ENCODE measurements at regions not wholly inside any gene's neighbourhood (a gene's known extent, or its start where the extent isn't known, plus 50 kb on each side); places are given as distances from the start of the nearest gene placed in this dataset.
A peak's percentile ranks its signal among the peaks of the same experiment; 100 is the strongest.

DNA sequence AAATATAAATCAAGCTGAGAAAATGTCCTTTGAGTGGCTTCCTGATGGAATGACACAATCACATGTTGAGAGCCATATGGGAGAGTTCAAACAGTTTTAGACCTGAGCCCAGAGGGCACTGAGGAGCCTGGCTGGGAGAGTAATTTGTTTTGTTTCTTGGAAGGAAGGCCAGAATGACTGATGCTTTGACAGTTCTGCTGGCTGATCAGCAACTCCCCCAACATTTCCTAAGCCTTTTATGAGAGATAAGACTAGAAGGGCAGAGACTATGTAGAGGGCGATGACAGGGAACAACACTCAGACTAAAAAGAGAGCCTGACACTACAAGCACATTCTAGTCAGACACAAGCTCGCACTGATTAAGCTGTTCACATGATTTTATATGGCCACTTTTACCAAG, 169.2 kb downstream of the COX7C start:
- no peak for DNase-seq

- no peak for DNase-seq
These were observed 177.9 kb downstream of the COX7C start for GRCh38 chr5:86795659-86796058.

- no peak for DNase-seq
These were observed 179.9 kb downstream of the COX7C start for GRCh38 chr5:86797677-86798076.

GRCh38 chr5:86806206-86806605, 188.5 kb downstream of the COX7C start:
- no peak for DNase-seq

DNA sequence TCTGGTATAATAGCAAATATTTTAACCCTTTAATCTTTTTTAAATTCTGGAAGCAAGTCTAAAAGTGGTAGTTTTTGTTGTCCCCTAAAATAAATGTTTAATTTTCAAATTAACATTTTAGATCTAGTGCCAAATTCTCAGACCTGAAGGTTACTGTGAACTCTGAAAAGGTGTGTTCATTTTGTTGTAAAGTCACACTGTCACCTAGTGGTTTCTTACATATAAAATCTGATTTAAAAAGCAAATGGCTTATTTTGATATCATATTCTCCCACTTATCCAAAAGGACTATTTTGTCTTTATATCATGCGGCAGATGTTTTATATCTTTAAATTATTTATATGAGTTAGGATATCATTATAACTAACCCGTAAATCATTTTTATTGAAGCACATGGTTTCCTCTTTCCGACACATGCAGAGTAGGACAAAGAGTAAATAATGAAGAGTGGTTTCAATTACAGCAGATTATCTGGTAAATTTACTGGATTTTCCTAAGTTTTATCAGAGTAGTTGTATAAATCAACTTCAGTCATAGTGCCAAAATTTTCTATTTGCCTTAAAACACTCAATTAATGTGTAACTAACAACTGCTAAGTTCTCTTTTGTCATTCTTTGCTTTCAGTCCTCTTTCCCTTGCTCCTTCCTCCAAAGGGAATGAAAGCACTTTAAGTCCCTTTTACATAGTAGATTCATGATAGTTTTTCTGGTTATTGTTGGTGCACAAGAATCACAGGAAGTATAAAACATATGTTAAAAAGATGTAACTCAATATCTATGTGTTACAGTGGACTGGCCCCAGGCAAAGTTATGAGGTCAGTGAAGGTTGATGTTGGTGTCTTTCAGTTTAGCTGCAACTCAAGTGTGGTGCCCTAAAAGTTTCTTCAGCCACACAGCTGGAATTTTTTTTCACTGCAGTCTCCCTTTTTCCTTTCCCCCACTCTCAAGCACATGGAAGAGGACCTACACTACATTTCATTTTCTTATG, 189.6 kb downstream of the COX7C start:
- no peak for DNase-seq

DNA sequence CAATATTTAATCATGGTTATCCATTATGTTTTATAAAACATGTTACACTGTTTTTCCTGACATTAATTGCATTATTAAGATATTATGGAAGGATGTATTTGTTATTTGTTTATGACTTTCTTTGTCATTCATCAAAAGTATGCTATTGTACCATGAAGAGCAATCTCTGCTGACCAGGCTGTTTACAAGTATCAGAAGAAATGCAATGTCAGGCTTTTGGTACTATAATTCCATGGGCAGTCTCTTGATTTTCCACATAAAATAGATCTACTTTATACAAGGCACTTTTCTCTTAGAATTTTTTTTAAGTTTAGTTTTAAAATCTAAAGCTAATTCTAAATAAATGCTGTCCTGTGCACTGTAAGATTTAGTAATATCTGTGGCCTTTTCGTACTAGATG, 196.6 kb downstream of the COX7C start:
- no peak for DNase-seq

DNA sequence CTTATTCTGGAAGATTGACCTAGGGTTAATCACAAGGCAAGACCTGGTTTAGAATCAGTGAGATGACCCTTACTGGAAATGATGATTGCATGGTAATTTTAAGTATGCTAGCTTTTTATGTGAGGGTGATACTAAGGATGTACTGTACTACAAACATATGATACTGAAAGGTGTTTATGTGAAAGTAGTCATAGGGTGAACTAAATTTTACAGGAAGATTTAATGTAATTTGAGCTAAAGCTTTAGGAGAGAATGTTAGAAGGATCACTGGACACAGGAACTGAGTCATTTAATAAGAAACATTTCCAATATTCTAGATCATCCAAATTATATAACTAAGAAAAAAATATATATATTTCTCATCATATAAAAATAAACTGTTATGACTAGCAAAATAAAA, 197.2 kb downstream of the COX7C start:
- no peak for DNase-seq

GRCh38 chr5:86824637-86825036, 206.9 kb downstream of the COX7C start:
- DNase-seq, result no peak

DNA sequence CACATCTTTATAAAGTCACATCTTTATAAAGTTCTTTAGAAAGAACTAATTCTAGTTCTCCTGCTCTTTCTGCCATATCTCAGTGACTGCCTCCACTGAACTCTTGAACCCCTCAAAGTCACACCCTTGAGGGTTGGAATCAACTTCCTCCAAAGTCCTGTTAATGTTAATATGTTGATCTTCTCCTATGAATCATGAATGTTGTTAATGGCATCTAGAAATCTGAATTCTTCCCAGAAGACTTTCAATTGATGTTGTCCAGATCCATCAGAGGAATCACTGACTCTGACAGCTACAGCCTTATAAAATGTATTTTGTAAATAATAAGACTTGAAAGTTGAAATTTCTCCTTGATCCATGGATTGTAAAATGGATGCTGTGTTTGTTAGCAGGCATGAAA, 213.4 kb downstream of the COX7C start:
- DNase-seq, result no peak

- DNase-seq, result no peak
These were observed 216.1 kb downstream of the COX7C start for GRCh38 chr5:86833868-86834267.

- no peak for DNase-seq
These were observed 219.9 kb downstream of the COX7C start for GRCh38 chr5:86837610-86838009.

DNA sequence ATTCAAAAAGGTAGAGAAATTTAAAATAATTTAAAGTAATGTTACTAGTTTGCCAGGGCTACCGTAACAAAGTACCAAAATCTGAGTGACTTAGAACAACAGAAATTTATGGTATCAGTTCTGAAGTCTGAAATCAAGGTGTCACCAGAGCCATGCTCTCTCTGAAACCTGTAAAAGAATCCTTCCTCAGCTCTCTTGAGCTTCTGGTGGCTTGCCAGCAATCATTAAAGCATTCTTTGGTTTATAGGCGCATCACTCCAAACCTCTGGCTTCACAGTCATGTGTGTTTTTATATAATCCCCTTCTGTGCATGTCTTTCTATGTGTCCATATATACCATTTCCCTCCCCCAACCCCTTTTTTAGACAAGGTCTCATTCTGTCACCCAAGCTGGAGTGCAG, 220.3 kb downstream of the COX7C start:
- no peak for DNase-seq

DNA sequence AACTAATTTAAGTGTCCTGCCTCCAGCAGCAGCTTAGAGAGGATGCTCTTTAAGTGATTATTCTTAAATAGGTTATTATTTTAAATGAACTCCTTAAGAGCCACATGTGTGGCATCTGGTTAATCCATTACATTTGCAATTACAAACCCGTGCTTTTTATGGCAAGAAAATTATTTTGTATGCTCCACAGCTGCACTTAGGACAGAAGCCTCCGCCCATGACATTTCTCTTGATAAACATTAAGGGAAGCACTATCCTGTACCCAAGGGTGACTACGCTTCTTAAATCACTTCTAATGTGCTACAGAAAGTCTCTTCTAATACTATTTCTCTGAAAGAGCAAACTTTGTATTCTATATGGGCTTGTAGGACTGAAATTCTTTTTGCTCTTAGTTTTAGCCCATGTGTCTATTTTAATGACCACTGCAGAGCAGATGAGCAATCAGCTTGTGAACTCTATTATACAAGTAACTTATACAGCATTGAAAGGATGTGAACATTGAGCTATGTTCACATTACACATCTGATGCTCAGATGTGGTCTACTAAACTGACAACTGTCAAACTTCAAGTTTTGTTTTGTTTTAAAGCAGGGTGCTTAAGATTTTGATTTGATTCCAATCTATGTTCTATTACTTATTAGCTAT, 223.4 kb downstream of the COX7C start:
- no peak for DNase-seq

DNA sequence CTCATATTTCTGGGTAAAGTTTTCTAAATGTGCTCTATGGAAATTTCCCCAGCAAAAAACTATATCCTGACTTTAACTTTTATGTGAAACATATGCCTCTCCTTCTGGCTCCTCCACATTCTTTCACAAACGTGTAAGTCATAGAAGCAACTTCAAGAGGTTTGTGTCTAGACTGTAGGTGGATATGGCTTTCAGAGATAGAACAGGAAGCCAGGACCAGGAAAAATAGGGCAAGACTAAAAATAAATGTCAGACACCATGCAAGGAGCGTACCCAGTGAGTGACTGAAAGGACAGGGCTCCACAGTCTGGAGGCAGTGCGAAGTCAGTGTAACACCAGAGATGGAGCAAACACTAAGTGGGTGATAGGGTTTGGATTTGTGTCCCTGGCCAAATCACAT, 240.7 kb downstream of the COX7C start:
- no peak for DNase-seq

DNA sequence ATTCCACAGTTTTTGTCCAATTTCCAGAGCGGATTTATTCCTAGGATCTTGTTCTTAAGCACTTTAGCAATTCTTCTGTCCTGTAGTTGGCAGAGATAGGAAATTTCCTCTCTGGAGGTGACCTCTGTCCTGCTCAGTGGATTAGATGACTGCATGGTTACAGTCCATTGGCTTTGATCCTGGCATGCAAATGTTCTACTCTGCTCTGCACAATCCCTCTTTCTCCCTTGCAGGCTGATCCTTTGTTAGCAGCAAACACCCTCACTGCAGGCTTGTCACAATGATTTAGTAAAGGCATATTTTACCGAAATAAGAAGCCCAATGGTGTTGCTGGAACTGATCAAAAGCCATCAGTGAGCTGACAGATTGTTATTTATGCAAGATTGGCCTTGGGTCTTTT, 243.8 kb downstream of the COX7C start:
- peak; percentile 13 for DNase-seq

DNA sequence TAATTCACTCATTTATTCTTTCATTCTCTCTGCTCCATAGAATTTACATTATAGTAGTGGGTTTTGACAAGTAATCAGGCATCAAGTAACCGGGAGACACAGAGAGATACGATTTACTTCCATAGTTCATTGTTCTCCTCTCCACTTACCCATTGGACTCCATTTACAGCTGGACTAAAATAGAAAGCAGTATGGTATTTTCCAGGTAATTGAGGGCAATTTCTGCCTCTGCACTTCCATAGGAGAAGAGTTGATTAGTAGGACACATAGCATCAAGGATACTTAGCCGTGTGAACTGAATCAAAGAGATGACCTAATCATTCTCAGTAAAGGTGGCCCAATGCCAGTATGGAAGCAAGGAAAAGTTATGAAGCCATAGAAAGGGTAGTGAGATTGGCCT, 244.4 kb downstream of the COX7C start:
- no peak for DNase-seq

- no peak for DNase-seq
These were observed 246.3 kb downstream of the COX7C start for GRCh38 chr5:86864051-86864450.

DNA sequence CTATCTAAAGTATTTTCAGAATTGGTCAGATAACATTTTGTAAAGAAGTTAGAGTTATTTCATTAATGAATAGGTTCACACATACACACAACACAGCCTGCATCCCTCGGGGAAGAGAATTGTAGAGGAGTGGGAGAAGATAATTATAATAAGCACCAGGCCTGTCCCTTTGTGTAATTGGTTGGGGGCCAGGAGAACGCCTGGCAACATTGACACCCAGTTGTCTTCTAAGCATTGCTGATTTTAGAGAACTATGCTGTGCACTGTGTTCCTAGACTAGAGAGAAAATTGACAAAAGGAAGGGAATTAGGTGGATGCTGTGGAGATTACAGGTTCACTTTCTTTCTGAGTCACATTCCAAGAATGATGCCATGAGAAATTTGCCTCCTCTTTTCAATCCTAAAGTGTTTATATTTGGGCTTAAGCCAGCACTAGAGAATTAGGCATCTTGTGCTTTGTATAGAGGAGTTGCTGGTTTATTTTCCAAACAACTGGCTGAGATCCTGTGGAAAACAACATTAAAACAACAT, 247.6 kb downstream of the COX7C start:
- no peak for DNase-seq

DNA sequence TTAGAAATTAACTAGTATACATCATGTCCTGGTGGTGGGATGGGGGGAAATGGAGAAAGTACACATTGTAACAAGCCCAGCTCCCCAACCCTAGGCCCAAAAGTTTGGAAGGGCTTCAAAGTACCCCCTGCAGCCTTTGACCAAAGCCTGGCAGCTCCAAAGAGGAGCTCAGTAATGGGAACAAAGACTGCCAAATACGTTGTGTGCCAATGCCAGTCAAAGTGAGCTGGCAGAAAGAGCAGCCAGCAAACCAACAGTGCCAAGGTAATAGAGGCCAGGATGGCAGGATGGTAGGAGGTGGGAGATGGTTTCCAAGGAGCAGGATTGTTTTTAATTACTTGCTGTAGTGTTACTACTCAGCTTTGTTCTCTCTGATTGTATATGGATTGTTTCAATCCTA, 248.3 kb downstream of the COX7C start:
- no peak for DNase-seq

- DNase-seq, result no peak
These were observed 251.5 kb downstream of the COX7C start for GRCh38 chr5:86869268-86869667.

- no peak for DNase-seq
These were observed 257.8 kb downstream of the COX7C start for GRCh38 chr5:86875539-86875938.

DNA sequence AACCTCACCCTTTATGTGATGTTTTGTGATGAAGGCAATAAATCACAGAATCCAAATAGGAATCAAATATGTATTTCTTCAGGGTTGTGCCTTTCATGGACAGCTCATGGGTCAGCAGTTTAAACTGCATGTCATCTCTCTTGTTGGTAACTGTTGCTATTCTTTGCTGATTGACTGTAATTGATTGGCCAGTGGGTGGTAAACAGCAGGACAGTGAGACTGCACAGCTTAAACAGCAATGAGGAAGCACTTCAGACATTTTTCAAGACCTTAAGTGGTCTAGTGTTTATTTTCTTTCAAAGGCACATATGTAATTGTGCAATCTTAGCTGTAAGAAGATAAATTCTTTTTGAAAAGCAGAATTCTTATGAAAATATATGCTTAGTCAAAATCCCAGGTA, 260.5 kb downstream of the COX7C start:
- no peak for DNase-seq

- no peak for DNase-seq
These were observed 261.3 kb downstream of the COX7C start for GRCh38 chr5:86879086-86879485.

DNA sequence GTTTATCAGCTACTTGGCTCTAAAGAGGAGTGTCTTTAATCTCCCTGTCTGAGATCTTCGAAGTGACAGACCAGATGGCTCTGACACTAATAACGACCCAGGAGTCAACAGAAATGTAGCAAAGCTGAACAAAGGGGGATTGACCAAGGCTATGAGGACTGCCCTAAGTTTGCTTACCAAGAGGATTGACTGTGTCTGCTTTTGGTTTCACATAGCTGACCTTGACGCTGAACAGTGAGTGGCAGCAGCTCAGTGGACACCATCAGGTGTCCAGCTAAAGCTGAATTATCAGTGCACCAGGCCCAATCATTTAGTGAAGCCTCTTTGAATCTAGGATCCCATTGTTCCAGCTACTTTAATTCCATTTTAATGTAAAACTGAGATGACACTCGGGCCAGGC, 262.6 kb downstream of the COX7C start:
- DNase-seq, result no peak

All from NCI-H345 (cell line).